Keratinocyte (primary cell): ENCODE measurements at regions not wholly inside any gene's neighbourhood (a gene's known extent, or its start where the extent isn't known, plus 50 kb on each side); places are given as distances from the start of the nearest gene placed in this dataset.
"Not testable (repeated sequence)": the region's sequence is repeated elsewhere in the genome, so short reads cannot be mapped to it uniquely, and the experiment has no call there.

Source experiments
- DNase-seq: peaks from one replicate; pipeline ENCODE4 v3.0.0-alpha.2; 2011; ENCODE audit warnings: low read depth, missing footprints, low spot score
- FAIRE-seq: peaks from 2 replicates; lab custom pipeline; 2011; peaks lifted over from hg19 to GRCh38; lab: Jason Lieb, UNC
- H2AFZ ChIP-seq: 2 replicates; pipeline ENCODE4 v1.6.0; 2012; ENCODE audit warnings: low read length, control low read depth, inconsistent platforms; ENCODE audit not compliant: control insufficient read depth
- H3K27ac ChIP-seq: 2 replicates; pipeline ENCODE4 v1.5.1; 2011; ENCODE audit warnings: low read length; ENCODE audit not compliant: control insufficient read depth, insufficient read depth
- H3K27me3 ChIP-seq: 3 replicates; pipeline ENCODE4 v1.6.0; 2011; ENCODE audit warnings: low read length; ENCODE audit not compliant: control insufficient read depth, insufficient read depth; ENCODE audit errors: extremely low read depth
- H3K36me3 ChIP-seq, 2 experiments: 2 replicates in 1 of 2; 3 replicates in 1 of 2; pipeline ENCODE4 v1.5.1; 2011; ENCODE audit warnings: low read length in 2 of 2, mild to moderate bottlenecking in 1 of 2; ENCODE audit not compliant: control insufficient read depth in 2 of 2, insufficient read depth in 2 of 2; ENCODE audit errors: extremely low read depth in 1 of 2
- H3K4me1 ChIP-seq: 3 replicates; pipeline ENCODE4 v1.5.1; 2011; ENCODE audit warnings: low read length; ENCODE audit not compliant: control insufficient read depth, insufficient read depth; ENCODE audit errors: extremely low read depth
- H3K4me2 ChIP-seq: 3 replicates; pipeline ENCODE4 v1.6.0; 2011; ENCODE audit warnings: low read depth, low read length; ENCODE audit not compliant: control insufficient read depth, insufficient read depth; ENCODE audit errors: extremely low read depth
- H3K4me3 ChIP-seq, 3 experiments: fragments of 200-600 bp in 1 of 3; sonication (generic) in 1 of 3; 2 replicates in 2 of 3; 3 replicates in 1 of 3; pipeline ENCODE4 v1.5.1; 2011 to 2016; ENCODE audit warnings: low read length in 3 of 3, mild to moderate bottlenecking in 3 of 3, control low read depth in 2 of 3, inconsistent platforms in 1 of 3, low read depth in 1 of 3, mixed read lengths in 1 of 3, mixed run types in 1 of 3, moderate library complexity in 1 of 3; ENCODE audit not compliant: control insufficient read depth in 2 of 3, insufficient read depth in 2 of 3; ENCODE audit errors: extremely low read depth in 1 of 3
- H3K79me2 ChIP-seq: 2 replicates; pipeline ENCODE4 v1.6.0; 2012; ENCODE audit warnings: low read length; ENCODE audit not compliant: control insufficient read depth, insufficient read depth
- H3K9ac ChIP-seq: 3 replicates; pipeline ENCODE4 v1.6.0; 2011; ENCODE audit warnings: low read length; ENCODE audit not compliant: control insufficient read depth, insufficient read depth; ENCODE audit errors: extremely low read depth
- H3K9me1 ChIP-seq: 3 replicates; pipeline ENCODE4 v1.6.0; 2011; ENCODE audit warnings: low read length; ENCODE audit not compliant: control insufficient read depth, insufficient read depth; ENCODE audit errors: extremely low read depth
- H3K9me3 ChIP-seq: 2 replicates; pipeline ENCODE4 v1.5.1; 2012; ENCODE audit warnings: low read depth, low read length; ENCODE audit not compliant: control insufficient read depth
- H4K20me1 ChIP-seq: 3 replicates; pipeline ENCODE4 v1.6.0; 2011; ENCODE audit warnings: low read length; ENCODE audit not compliant: control insufficient read depth, insufficient read depth; ENCODE audit errors: extremely low read depth
- CTCF ChIP-seq, 3 experiments: IDR thresholded peaks in 1 of 3; conservative IDR thresholded peaks in 1 of 3; optimal IDR thresholded peaks in 1 of 3; 2 replicates in 2 of 3; 3 replicates in 1 of 3; pipeline versions ENCODE3 to v1.5.1; 2011; ENCODE audit warnings: low read length in 3 of 3, mild to moderate bottlenecking in 3 of 3, moderate library complexity in 2 of 3, control low read depth in 1 of 3, inconsistent platforms in 1 of 3; ENCODE audit not compliant: insufficient read depth in 2 of 3; ENCODE audit errors: extremely low read depth in 1 of 3
- EZH2 ChIP-seq: IDR thresholded peaks from one replicate; pipeline ENCODE4 v1.6.1; 2012; ENCODE audit warnings: inconsistent platforms, mild to moderate bottlenecking, low read length, moderate library complexity
- dilution Hi-C: fragments of 300-500 bp; cut with MboI; formaldehyde crosslinking; loops from one replicate; pipeline ENCODE4 v1.7.0; 2020; ENCODE audit warnings: low sequenced_read_pairs; ENCODE audit not compliant: extremely low pct_ligation_motif_present

GRCh38 chr19:41511628-41512027 is 64.3 kb upstream of the CEACAM21 start:
- FAIRE-seq (no peak), DNase-seq (no peak)
- Histone ChIP-seq H3K36me3 (no peaks in the 10 kb centered on the region), H2AFZ (no peak overlapping the region), H3K27ac (no peak overlapping the region), H3K4me3 (no peak overlapping the region), H3K27me3 (peaks cover 6% of the 10 kb centered on the region), H3K9me3 (no peaks in the 10 kb centered on the region), H3K4me2 (no peak overlapping the region), H3K79me2 (no peaks in the 10 kb centered on the region), H3K9ac (no peak overlapping the region), H3K4me1 (no peaks in the 10 kb centered on the region), H3K9me1 (no peaks in the 10 kb centered on the region), H4K20me1 (no peaks in the 10 kb centered on the region)
- TF ChIP-seq CTCF (optimal IDR thresholded peaks at IDR 0.05 in 1 of 3, IDR thresholded peaks at IDR 0.05 in 1 of 3, conservative IDR thresholded peaks at IDR 0.05 in 1 of 3; ENCODE audit: extremely low read depth in 1 of 3, insufficient read depth in 2 of 3, low read length in 3 of 3) (no peak), EZH2 (no peak)
- dilution Hi-C loops: no loop called here

GRCh38 chr19:41515015-41515652 is 60.8 kb upstream of the CEACAM21 start:
- Histone ChIP-seq H3K9me1 (no peaks in the 10 kb centered on the region), H3K36me3 (no peaks in the 10 kb centered on the region), H4K20me1 (no peaks in the 10 kb centered on the region), H3K27ac (no peak overlapping the region), H3K79me2 (no peaks in the 10 kb centered on the region), H3K27me3 (peaks cover 6% of the 10 kb centered on the region), H3K9ac (no peak overlapping the region), H2AFZ (no peak overlapping the region), H3K4me3 (no peak overlapping the region), H3K4me2 (no peak overlapping the region), H3K9me3 (no peaks in the 10 kb centered on the region), H3K4me1 (no peaks in the 10 kb centered on the region)
- TF ChIP-seq CTCF (optimal IDR thresholded peaks at IDR 0.05 in 1 of 3, IDR thresholded peaks at IDR 0.05 in 1 of 3, conservative IDR thresholded peaks at IDR 0.05 in 1 of 3; ENCODE audit: extremely low read depth in 1 of 3, insufficient read depth in 2 of 3, low read length in 3 of 3) (no peak), EZH2 (no peak)
- FAIRE-seq: no peak
- dilution Hi-C loops: no loop called here
- DNase-seq: no peak

GRCh38 chr19:41516292-41517171 is 59.4 kb upstream of the CEACAM21 start:
- H4K20me1 ChIP-seq, H3K36me3 ChIP-seq, dilution Hi-C loops, H3K79me2 ChIP-seq, H3K9me1 ChIP-seq, H3K4me1 ChIP-seq, H3K4me2 ChIP-seq, DNase-seq, H3K4me3 ChIP-seq, H2AFZ ChIP-seq, H3K9ac ChIP-seq, H3K27ac ChIP-seq, H3K9me3 ChIP-seq, FAIRE-seq: not testable (repeated sequence)
- peaks cover 14% of the 10 kb centered on the region for H3K27me3 ChIP-seq
